ENCODE measurements at regions not wholly inside any gene's neighbourhood (a gene's known extent, or its start where the extent isn't known, plus 50 kb on each side); places are given as distances from the start of the nearest gene placed in this dataset.

DNA sequence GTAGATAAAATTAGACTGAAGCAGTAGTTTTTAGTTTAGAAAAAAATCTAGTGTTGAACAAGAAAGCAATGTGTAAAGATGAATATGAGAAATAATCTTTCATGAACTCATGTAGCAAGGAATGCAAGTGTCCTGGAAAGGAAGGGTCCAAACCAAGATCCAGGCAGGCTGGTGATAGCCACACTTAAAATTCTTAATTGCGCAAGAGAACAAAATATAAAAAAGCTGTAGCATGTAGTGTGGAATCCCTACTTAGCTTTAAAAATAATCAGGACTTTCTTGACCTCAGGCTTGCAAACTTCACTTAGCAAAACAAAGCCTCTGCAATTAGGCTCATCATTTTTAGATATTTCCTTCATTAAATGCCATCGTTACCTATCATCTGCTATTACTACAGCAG, 2186.1 kb upstream of the RAG2 start:
- TF ChIP-seq RAD21 (IDR thresholded peaks at IDR 0.05; ENCODE audit: insufficient read depth, low read depth, low read length) = no peak
- TF ChIP-seq KDM1A (IDR thresholded peaks at IDR 0.05; ENCODE audit: borderline replicate concordance) = no peak

All from GM12878 (cell line).